Mucosa of gallbladder (tissue), 1 donor: ENCODE measurements at regions not wholly inside any gene's neighbourhood (a gene's known extent, or its start where the extent isn't known, plus 50 kb on each side); places are given as distances from the start of the nearest gene placed in this dataset.
"Not testable (repeated sequence)": the region's sequence is repeated elsewhere in the genome, so short reads cannot be mapped to it uniquely, and the experiment has no call there.

Experiments used
- DNase-seq: peaks from one replicate; pipeline ENCODE4 v3.0.0-alpha.2; 2020; ENCODE audit warnings: low spot score
- donor health status: DM: no; HTN: no; CAD: no.

- DNase-seq = no peak
Measured at GRCh38 chr14:41549821-41550607, 56.7 kb upstream of the LRFN5 start.

DNA sequence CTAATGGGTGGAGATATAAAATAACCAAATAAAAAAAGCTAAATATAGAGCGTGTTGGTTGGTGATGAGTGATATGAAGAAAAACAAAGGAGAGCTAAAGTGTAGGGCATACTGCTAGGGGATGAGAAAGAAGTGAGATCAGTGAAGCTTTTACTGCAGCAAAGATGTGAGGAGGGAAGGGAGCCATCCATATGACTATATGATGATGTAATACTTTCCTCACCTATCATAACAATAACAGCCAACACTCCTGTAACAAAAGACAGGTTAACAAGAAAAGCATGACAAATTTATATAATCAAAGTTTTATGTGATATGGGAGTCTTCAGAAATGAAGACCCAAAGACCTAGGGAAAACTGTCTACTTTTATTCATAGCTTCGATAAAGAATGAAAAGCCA, 57.4 kb upstream of the LRFN5 start:
- DNase-seq = no peak

GRCh38 chr14:41548666-41549065, 58.0 kb upstream of the LRFN5 start:
- no peak for DNase-seq

GRCh38 chr14:41541333-41541732, 65.3 kb upstream of the LRFN5 start:
- no peak for DNase-seq

- no peak for DNase-seq
Measured at GRCh38 chr14:41532255-41532654, 74.4 kb upstream of the LRFN5 start.

GRCh38 chr14:41521891-41522290, 84.8 kb upstream of the LRFN5 start:
- DNase-seq = no peak

GRCh38 chr14:41518030-41518429, 88.6 kb upstream of the LRFN5 start:
- not testable (repeated sequence) for DNase-seq

DNA sequence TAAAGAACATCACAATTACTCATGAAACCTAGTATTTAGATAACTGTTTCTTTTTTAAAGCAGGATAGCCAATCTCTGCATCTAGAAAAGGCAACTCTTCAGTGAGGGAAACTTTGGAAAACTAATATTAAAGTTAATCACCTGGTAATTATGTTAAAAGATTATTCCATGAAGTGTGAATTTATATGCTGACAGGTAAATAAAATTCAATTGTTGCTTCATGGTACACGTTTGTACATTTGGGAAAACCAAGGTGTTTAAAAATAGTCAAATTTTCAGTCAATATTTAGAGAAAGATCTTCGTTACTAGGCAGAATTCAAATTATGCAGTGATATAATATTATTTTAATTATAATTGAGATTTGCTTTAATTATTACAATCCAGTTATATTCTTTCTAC, 100.1 kb upstream of the LRFN5 start:
- no peak for DNase-seq

- no peak for DNase-seq
Measured at GRCh38 chr14:41505491-41505890, 101.2 kb upstream of the LRFN5 start.

DNA sequence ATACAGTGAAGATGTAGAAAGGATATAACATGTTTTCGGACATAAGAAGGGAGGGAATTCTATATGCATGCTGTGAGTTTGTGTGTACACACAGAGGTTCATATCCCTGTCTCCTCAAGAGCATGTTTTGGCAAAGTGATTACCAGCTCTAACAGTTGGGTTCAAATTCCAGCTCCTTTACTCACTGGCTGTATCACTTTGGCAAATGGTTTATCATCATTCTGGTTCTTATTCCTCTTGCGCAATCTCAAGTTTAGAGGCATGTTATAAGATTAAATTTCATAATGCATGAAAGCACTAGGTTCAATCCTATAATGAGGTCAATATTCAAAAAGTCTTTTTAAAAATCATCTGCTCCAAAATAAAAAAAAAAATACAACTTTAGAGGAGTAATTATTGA, 107.7 kb upstream of the LRFN5 start:
- no peak for DNase-seq

DNA sequence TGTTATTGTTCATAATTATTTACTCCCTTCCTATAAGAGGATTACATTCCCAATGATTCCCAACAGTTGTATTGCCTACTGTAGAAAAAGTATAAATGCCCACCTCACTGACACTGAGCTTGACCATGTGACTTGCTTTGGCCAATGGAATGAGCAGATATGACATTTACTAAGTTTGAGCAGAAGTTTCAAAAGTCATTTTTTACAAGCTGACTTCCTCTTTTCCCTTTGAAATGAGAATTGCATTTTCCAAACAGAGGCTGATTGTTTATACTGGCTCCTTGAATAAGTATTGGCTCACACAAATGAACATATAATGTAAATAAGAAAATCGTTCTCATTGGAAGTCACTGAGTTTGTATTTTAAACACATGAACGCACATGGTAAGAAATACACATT, 116.4 kb upstream of the LRFN5 start:
- DNase-seq = no peak

DNA sequence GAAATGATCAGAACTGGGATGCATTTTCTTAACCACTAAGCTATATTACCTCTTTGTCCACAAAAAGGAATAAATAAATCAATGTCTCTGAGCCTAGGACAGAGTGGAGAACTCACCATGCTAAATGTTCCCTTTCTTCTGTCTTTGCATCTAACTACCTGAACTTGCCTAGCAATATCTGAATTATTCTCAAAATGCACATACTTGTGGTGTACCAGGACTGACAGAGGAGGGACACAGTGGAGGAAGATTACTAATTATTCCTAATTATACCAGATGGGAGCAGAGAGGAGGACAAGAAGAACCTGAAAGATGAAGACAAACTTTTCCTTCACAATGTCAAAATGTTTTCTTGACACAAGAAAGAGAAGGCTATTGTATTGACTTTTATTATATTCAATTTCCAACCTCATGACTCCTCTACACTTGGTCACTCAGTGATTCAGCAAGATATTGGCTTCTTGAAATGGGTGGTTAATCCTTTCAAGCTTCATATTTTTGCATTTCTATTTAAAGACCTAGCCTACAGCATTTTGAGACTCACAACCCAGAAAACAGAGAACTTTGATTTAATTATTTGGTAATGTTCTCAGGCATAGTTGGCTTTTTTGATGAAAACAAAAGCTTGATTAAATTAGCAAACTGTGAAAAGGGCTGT, 117.2 kb upstream of the LRFN5 start:
- DNase-seq = no peak

GRCh38 chr14:41488401-41488800, 118.3 kb upstream of the LRFN5 start:
- DNase-seq = no peak

DNA sequence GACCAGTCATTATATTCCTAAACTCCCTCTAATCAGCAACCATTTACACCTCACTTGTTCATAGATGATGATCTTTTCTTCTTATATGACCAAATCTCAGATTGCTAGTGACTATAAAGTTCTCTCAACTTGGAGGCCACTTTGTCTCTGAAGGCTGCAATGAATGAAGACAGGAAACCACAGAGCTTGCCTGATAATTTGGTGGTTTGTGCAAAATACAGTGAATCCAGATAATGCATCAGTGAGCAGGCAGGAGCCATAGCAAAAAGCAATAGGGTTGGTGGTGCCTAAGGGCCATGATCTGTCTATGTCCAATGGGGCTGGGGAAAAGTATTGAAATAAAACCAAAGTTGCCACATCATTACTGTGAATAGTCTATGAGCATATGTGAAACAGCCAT, 123.8 kb upstream of the LRFN5 start:
- no peak for DNase-seq

GRCh38 chr14:41476526-41476925, 130.2 kb upstream of the LRFN5 start:
- no peak for DNase-seq

GRCh38 chr14:41461380-41461779, 145.3 kb upstream of the LRFN5 start:
- no peak for DNase-seq

- DNase-seq = no peak
Measured at GRCh38 chr14:41457393-41457792, 149.3 kb upstream of the LRFN5 start.

DNA sequence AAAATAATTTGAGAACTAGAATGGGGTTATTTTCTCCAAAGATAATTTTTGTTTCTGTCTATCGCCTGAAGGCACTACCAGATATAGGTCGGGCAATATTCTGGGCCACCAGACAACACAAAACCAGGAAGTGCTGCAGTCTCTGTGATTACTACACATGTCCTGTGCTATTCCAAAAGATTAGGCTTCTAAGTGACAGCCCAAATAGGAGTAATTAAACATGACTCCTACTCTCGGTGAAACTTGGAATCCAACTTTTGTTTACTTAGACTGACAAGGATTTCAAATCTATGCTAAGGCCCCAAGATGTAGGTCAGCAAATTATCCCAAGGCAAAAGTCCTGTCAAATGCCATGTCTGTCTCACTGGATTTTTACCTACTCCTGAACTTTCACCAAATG, 157.6 kb upstream of the LRFN5 start:
- no peak for DNase-seq

- no peak for DNase-seq
Measured at GRCh38 chr14:41446008-41446407, 160.7 kb upstream of the LRFN5 start.

DNA sequence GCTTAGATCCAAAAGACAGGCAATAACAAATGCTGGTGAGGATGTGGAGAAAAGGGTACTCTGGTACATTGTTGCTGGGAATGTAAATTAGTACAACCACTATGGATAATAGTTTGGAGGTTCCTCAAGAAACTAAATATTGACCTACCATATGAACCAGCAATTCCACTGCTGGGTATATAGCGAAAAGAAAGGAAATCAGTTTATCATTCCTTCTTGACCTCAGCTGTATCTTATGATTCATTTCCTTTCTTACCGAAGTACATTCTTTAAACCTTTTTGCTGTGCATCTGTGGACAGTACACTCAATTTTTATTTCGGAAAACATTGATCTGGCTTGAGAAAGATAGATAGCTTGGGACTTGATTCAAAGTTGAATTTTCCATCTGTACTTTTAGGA, 183.2 kb upstream of the LRFN5 start:
- no peak for DNase-seq

GRCh38 chr14:41421308-41421707, 185.4 kb upstream of the LRFN5 start:
- not testable (repeated sequence) for DNase-seq

DNA sequence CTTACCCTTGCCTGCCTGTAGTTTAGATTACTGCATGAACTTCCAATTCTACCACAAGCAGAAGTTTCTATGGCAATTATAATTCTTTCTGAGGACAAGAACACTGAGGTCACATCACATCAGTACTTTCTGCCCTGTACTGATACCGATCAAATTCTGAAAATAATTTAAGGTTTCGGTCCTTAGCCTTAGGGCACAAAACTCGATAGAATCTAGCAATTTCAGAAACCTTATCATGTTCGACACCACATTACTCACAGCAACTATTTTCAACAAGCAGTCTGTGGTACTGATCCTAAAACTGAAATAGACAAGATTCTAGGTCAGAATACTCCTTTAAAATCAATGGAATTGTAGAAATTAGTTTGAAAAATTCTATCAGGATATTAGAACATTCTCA, 187.0 kb upstream of the LRFN5 start:
- no peak for DNase-seq

DNA sequence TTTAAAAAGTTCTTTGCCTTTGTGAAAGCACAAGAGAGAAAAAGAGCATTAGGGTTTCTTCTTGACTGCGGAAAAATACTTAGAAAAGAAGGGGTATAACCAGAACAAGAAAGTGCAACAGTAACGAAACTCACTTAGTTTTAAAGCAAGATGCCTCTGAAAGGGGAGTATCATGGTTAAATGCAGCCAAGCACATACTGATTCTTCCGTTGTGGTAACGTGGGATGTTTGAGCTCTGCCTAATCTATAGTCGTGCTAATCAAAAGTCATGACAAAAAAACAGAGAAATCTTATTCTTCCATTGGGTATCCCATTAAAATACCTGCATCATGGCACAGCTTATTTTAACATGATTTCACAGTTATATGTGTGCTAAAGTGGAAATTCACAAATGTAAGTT, 187.8 kb upstream of the LRFN5 start:
- no peak for DNase-seq

DNA sequence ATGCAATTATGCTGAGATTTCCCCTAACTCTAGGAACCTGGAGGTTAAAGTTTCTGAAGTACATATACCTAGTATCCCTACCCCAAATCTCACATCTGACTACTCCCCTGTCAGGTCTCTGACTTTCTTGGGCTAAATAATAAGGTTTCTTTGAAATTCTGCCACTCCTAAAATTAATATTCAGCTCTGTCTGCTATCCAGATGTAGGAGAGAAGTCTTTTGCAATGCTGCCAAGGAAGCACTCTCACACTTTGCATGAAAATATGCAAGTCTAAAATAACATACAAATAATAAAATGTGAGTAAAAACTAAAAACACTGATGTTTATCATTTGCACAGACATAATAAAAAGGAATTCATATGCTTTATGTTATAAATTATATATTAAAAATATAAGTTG, 196.9 kb upstream of the LRFN5 start:
- DNase-seq = no peak
